ENCODE measurements at regions not wholly inside any gene's neighbourhood (a gene's known extent, or its start where the extent isn't known, plus 50 kb on each side); places are given as distances from the start of the nearest gene placed in this dataset.

- TF ChIP-seq CTCF (conservative IDR thresholded peaks at IDR 0.05) (no peak), EZH2 (IDR thresholded peaks at IDR 0.05; ENCODE audit: low read depth) (no peak)
Observed at GRCh38 chr5:38202741-38203140, 55.6 kb upstream of the EGFLAM start.

Data from PC-9 (cell line).